SK-N-SH (cell line): ENCODE measurements at regions not wholly inside any gene's neighbourhood (a gene's known extent, or its start where the extent isn't known, plus 50 kb on each side); places are given as distances from the start of the nearest gene placed in this dataset.
"Not testable (repeated sequence)": the region's sequence is repeated elsewhere in the genome, so short reads cannot be mapped to it uniquely, and the experiment has no call there.

Source experiments
- CTCF ChIA-PET: fragments of 300-600, 350-600 bp; formaldehyde crosslinking; extraction: SDS; loops from one replicate; lab custom pipeline; 2021; lab: Yijun Ruan, JAX
- POLR2A ChIA-PET: fragments of 350-600 bp; sonication (Branson Sonifier 250); formaldehyde crosslinking; extraction: SDS; loops from one replicate; lab custom pipeline; 2020; ENCODE audit warnings: antibody characterized with exemption, inconsistent platforms; lab: Yijun Ruan, JAX
- DNase-seq: peaks from one replicate; pipeline ENCODE4 v3.0.0; 2012
- H2AFZ ChIP-seq: fragments of 200-600 bp; sonication (generic); 2 replicates; pipeline ENCODE4 v1.8.1; 2016; ENCODE audit warnings: antibody characterized with exemption, mild to moderate bottlenecking, low read depth
- H3F3A ChIP-seq: fragments of 200-600 bp; sonication (generic); replicated peaks from 2 replicates; pipeline ENCODE3; 2016; ENCODE audit warnings: antibody characterized with exemption, mild to moderate bottlenecking; ENCODE audit not compliant: insufficient read depth
- H3K27ac ChIP-seq, 2 experiments: fragments of 200-500 bp in 1 of 2; fragments of 200-600 bp in 1 of 2; sonication (Bioruptor generic) in 1 of 2; sonication (generic), shearing (Covaris generic) in 1 of 2; 2 replicates each; pipeline versions ENCODE4 v1.5.1 to v1.6.1; 2014 to 2016; ENCODE audit warnings: low read depth in 2 of 2, inconsistent platforms in 1 of 2, low read length in 1 of 2, mild to moderate bottlenecking in 1 of 2, mixed read lengths in 1 of 2
- H3K27me3 ChIP-seq: fragments of 200-600 bp; sonication (generic), shearing (Covaris generic); 2 replicates; pipeline ENCODE4 v1.6.1; 2016; ENCODE audit warnings: mixed run types; ENCODE audit not compliant: insufficient read depth
- H3K36me3 ChIP-seq, 2 experiments: fragments of 200-500 bp in 1 of 2; fragments of 200-600 bp in 1 of 2; sonication (Bioruptor generic) in 1 of 2; sonication (generic) in 1 of 2; replicated peaks in 1 of 2; 2 replicates each; pipeline versions ENCODE3 to v1.5.1; 2014 to 2016; ENCODE audit warnings: low read length in 1 of 2, mild to moderate bottlenecking in 1 of 2; ENCODE audit not compliant: insufficient read depth in 2 of 2, control insufficient read depth in 1 of 2
- H3K4me1 ChIP-seq, 2 experiments: fragments of 200-500 bp in 1 of 2; fragments of 200-600 bp in 1 of 2; sonication (Bioruptor generic) in 1 of 2; sonication (generic), shearing (Covaris generic) in 1 of 2; 2 replicates each; pipeline versions ENCODE4 v1.5.1 to v1.6.1; 2014 to 2016; ENCODE audit warnings: low read depth in 1 of 2, low read length in 1 of 2, mixed run types in 1 of 2; ENCODE audit not compliant: insufficient read depth in 2 of 2, control insufficient read depth in 1 of 2
- H3K4me2 ChIP-seq: fragments of 200-600 bp; sonication (generic), shearing (Covaris generic); 2 replicates; pipeline ENCODE4 v1.6.1; 2017; ENCODE audit warnings: mixed run types
- H3K4me3 ChIP-seq, 2 experiments: fragments of 200-500 bp in 1 of 2; fragments of 200-600 bp in 1 of 2; sonication (Bioruptor generic) in 1 of 2; sonication (generic), shearing (Covaris generic) in 1 of 2; 2 replicates each; pipeline versions ENCODE4 v1.5.1 to v1.8.1; 2014 to 2016; ENCODE audit warnings: low read depth in 2 of 2, inconsistent platforms in 1 of 2, low read length in 1 of 2, mild to moderate bottlenecking in 1 of 2, mixed read lengths in 1 of 2, moderate library complexity in 1 of 2
- H3K79me2 ChIP-seq: fragments of 200-600 bp; sonication (generic); 2 replicates; pipeline ENCODE4 v1.8.1; 2017; ENCODE audit warnings: mild to moderate bottlenecking; ENCODE audit not compliant: insufficient read depth
- H3K9ac ChIP-seq: fragments of 200-600 bp; sonication (generic); 2 replicates; pipeline ENCODE4 v1.6.1; 2017; ENCODE audit warnings: mixed run types
- H3K9me2 ChIP-seq: fragments of 200-600 bp; sonication (generic); 2 replicates; pipeline ENCODE4 v1.6.1; 2017; ENCODE audit warnings: mixed run types
- H3K9me3 ChIP-seq: fragments of 200-600 bp; sonication (generic); 2 replicates; pipeline ENCODE4 v1.6.1; 2017; ENCODE audit warnings: mixed run types, mild to moderate bottlenecking, moderate library complexity
- H4K20me1 ChIP-seq: fragments of 200-600 bp; sonication (generic); 2 replicates; pipeline ENCODE4 v1.6.1; 2017; ENCODE audit warnings: mild to moderate bottlenecking, mixed run types; ENCODE audit not compliant: insufficient read depth
- WGBS: methylation state at CpG from one replicate; pipeline ENCODE4 v1.1.6; 2017; ENCODE audit warnings: low lambda C conversion rate; 5-methylcytosine and 5-hydroxymethylcytosine counted together

DNA sequence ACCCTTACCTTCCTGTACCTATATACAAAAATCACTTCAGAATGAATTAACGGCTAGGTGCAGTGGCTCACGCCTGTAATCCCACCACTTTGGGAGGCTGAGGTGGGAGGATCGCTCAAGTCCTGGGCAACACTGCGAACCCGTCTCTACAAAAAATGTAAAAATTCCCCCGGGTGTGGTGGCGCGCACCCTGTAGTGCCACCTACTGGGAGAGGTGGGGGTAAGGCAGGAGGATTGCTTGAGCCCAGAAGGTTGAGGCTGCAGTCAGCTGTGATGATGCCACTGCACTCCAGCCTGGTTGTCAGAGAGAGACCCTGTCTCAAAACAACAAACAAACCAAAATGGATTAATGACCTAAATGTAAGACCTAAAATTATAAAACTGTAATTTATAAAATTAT, 307.6 kb downstream of the SPATA31A1 start:
- H3F3A ChIP-seq, H3K27ac ChIP-seq, H3K4me2 ChIP-seq, H3K36me3 ChIP-seq, H4K20me1 ChIP-seq, H3K4me3 ChIP-seq, H3K9me3 ChIP-seq, DNase-seq, H3K9me2 ChIP-seq, H3K27me3 ChIP-seq, POLR2A ChIA-PET, H3K9ac ChIP-seq, H3K4me1 ChIP-seq, CTCF ChIA-PET, H3K79me2 ChIP-seq, H2AFZ ChIP-seq: not testable (repeated sequence)
- WGBS: no CpG with 5 or more reads among the region's 8 CpGs

DNA sequence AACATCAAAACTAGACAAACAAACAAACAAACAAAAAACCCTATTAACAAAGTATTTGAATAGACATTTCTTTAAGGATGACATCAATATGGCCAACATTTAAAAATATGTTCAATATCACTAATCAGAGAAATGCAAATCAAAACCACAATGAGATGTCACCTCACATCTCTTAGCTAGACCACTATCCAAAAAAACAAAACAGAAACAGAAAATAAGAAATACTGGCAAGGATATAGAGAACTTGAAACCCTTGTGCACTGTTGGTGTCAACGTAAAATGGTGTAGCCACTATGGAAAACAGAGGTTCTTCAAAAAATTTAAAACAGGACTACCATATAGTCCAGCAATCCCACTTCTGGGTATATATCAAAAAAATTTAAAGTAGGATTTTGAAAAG, 308.2 kb downstream of the SPATA31A1 start:
- POLR2A ChIA-PET, H3K4me1 ChIP-seq, H3K4me2 ChIP-seq, H3F3A ChIP-seq, H3K27me3 ChIP-seq, H2AFZ ChIP-seq, CTCF ChIA-PET, DNase-seq, H3K79me2 ChIP-seq, H3K9ac ChIP-seq, H3K9me3 ChIP-seq, H3K9me2 ChIP-seq, H3K36me3 ChIP-seq, H3K4me3 ChIP-seq, H3K27ac ChIP-seq, H4K20me1 ChIP-seq: not testable (repeated sequence)
- no CpG with 5 or more reads among the region's 1 CpG for WGBS

DNA sequence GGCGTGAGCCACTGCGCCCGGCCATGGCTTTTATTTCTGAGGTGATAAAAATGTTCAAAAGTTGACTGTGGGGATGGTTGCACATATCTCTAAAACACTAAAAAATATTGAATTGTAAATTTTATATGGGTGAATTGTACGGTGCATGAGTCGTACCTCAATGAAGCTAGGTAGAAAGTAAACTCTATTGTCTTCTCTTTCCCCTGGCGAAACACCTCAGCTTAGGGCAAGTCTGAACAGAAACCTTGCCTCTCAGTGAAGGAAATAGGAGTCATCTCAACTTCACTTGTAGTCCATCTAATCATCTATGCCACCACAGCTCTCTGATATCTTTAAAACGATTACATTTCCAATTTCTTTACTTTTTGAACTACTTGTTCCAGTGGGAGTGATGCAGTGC, 309.6 kb downstream of the SPATA31A1 start:
- H3K36me3 ChIP-seq, H3K27me3 ChIP-seq, H3K27ac ChIP-seq, H3K79me2 ChIP-seq, H3K9me2 ChIP-seq, H3K4me1 ChIP-seq, H3K9me3 ChIP-seq, H2AFZ ChIP-seq, CTCF ChIA-PET, DNase-seq, H3K4me2 ChIP-seq, H3K9ac ChIP-seq, H4K20me1 ChIP-seq, H3F3A ChIP-seq, POLR2A ChIA-PET, H3K4me3 ChIP-seq: not testable (repeated sequence)
- 42% methylated on average over 5 of the region's 7 CpGs for WGBS

DNA sequence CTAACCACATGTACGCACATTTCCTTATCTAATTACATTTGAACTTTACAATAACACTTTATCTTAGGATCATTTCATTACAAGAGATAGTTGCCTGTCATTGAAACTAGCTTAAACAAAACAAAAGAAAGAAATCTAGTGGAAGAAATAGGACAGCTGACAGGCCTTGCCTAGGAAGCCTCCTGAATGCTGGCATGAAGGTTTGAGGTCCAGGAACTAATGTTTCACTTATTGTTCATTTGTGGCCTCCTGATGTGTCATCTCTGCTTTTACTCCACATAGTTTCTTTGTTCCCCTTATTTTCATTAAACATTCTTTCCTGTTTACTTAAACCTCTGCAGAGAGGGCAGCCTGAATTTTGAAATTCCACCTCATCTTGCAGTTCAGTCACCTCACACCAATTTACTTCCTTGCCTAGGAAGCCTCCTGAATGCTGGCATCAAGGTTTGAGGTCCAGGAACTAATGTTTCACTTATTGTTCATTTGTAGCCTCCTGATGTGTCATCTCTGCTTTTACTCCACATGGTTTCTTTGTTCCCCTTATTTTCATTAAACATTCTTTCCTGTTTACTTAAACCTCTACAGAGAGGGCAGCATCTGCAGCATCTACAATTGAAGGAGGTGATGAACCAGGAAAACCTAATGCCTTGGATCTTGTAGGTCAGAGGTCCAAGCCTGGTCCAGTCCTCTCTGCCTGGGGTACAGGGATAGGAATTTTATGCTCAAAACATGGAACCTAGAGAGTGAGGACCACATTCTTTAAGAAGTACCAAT, 319.2 kb downstream of the SPATA31A1 start:
- H3K4me3 ChIP-seq: not testable (repeated sequence)

DNA sequence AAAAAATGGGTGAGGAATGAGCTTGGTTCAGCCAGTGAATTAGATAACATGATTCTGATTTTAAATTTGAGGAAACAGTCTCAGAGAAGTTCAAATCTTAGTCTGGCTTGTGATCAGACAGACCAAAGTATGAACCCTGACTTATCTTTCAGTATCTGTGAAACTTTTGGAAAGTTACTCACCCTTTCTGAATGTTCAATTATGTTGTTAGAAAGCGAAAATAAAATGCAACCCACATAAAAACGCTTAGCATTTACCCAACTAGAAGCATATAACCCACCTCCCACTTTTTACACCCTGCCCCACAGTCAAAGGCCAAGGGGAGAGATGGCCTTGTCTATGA, 319.7 kb downstream of the SPATA31A1 start:
- H3F3A ChIP-seq, CTCF ChIA-PET, H3K9ac ChIP-seq, H4K20me1 ChIP-seq, H3K4me3 ChIP-seq, H3K4me1 ChIP-seq, POLR2A ChIA-PET, H2AFZ ChIP-seq, H3K79me2 ChIP-seq, H3K27ac ChIP-seq, H3K9me3 ChIP-seq, H3K4me2 ChIP-seq, DNase-seq, H3K9me2 ChIP-seq, H3K36me3 ChIP-seq, H3K27me3 ChIP-seq: not testable (repeated sequence)
- WGBS: no CpG with 5 or more reads among the region's 2 CpGs

More for the DNA sequence above, 319.2 kb downstream of the SPATA31A1 start:
- H3K4me1 ChIP-seq, POLR2A ChIA-PET, H3F3A ChIP-seq, DNase-seq, H3K9me2 ChIP-seq, H3K9me3 ChIP-seq, H3K4me2 ChIP-seq, H4K20me1 ChIP-seq, H3K36me3 ChIP-seq, CTCF ChIA-PET, H3K9ac ChIP-seq, H3K27me3 ChIP-seq, H3K79me2 ChIP-seq, H2AFZ ChIP-seq, H3K27ac ChIP-seq: not testable (repeated sequence)
- no CpG with 5 or more reads among the region's 1 CpG for WGBS

DNA sequence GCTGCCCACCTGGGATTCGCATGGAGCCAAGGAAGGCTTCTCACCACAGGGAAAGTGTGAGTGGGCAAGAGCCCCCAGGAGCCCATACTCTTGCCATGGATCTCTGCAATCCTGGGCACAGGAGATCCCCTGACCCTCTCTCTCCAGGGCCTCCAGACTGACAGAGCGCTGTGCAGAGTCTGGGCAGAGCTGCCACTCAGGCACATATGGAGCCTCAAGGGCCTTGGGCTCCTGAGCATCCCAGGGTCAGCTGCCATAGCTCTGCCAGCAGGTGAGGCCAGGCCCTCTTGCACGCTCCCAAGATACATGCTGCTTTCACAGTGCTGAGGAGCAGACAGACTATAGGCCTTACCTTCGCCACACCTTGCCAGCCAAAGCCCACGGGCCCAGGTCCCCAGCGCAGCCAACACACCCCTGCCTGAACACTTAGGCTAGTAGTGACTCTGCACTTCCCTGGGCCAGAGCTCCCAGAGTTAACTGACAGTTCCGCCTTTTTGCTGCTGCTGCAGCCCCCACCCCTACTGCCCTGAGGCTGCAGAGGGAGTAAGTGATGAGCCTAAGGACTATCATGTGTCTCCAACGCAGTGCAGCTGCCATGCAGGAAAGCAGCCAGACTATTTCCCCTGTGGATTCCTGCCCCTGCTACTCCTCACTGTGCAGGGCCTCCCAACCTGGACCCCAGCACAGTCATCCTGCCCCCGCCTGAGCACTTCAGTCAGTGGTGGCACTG, 323.2 kb downstream of the SPATA31A1 start:
- DNase-seq, H3K27me3 ChIP-seq, H3K4me3 ChIP-seq, H3K4me2 ChIP-seq, CTCF ChIA-PET, H3K9ac ChIP-seq, H3F3A ChIP-seq, H3K36me3 ChIP-seq, H3K79me2 ChIP-seq, H4K20me1 ChIP-seq, H3K9me3 ChIP-seq, H3K27ac ChIP-seq, H2AFZ ChIP-seq, H3K9me2 ChIP-seq, POLR2A ChIA-PET, H3K4me1 ChIP-seq: not testable (repeated sequence)
- no CpG with 5 or more reads among the region's 9 CpGs for WGBS
